Lung (tissue), 11 donors: ENCODE measurements at regions not wholly inside any gene's neighbourhood (a gene's known extent, or its start where the extent isn't known, plus 50 kb on each side); places are given as distances from the start of the nearest gene placed in this dataset.

Experiments
- ATAC-seq: fragments of 200-7000 bp; cut with Tn5 transposase; one replicate; pipeline ENCODE4 v1.9.1; 2020; ENCODE audit warnings: moderate number of reproducible peaks; ENCODE audit not compliant: insufficient read depth, low FRiP score
- DNase-seq, 3 donors: peaks; one replicate each; pipeline ENCODE4 v3.0.0-alpha.2; 2013 to 2017
- H3K27ac ChIP-seq, 2 donors: one replicate each; pipeline ENCODE4 v1.5.1; 2013; ENCODE audit warnings: mild to moderate bottlenecking in 2 of 2, moderate library complexity in 2 of 2, control low read depth in 1 of 2, inconsistent platforms in 1 of 2, low read depth in 1 of 2, low read length in 1 of 2
- H3K27me3 ChIP-seq, 3 donors: one replicate each; pipeline ENCODE4 v1.5.1; 2013; ENCODE audit warnings: low read length in 2 of 3; ENCODE audit not compliant: control insufficient read depth in 3 of 3, insufficient read depth in 3 of 3
- H3K36me3 ChIP-seq, 4 donors: one replicate each; pipeline ENCODE4 v1.5.1; 2013; ENCODE audit warnings: low read length in 4 of 4, mild to moderate bottlenecking in 1 of 4, moderate library complexity in 1 of 4; ENCODE audit not compliant: control insufficient read depth in 4 of 4, insufficient read depth in 4 of 4
- H3K4me1 ChIP-seq, 5 donors: one replicate each; pipeline ENCODE4 v1.5.1; 2013; ENCODE audit warnings: low read length in 5 of 5, mild to moderate bottlenecking in 2 of 5, moderate library complexity in 1 of 5; ENCODE audit not compliant: control insufficient read depth in 5 of 5, insufficient read depth in 5 of 5
- H3K4me3 ChIP-seq: one replicate; pipeline ENCODE4 v1.5.1; 2013; ENCODE audit warnings: mild to moderate bottlenecking, control low read depth, moderate library complexity
- H3K9ac ChIP-seq, 2 donors: one replicate each; pipeline ENCODE4 v1.5.1; 2013; ENCODE audit warnings: low read length in 2 of 2, control low read depth in 1 of 2; ENCODE audit not compliant: insufficient read depth in 1 of 2
- H3K9me3 ChIP-seq, 4 donors: one replicate each; pipeline ENCODE4 v1.5.1; 2013; ENCODE audit warnings: low read length in 3 of 4, mild to moderate bottlenecking in 1 of 4, moderate library complexity in 1 of 4; ENCODE audit not compliant: control insufficient read depth in 4 of 4, insufficient read depth in 3 of 4
- CTCF ChIP-seq: IDR thresholded peaks from 2 replicates; pipeline ENCODE4 v1.5.1; 2012; ENCODE audit warnings: mild to moderate bottlenecking; ENCODE audit errors: control extremely low read depth, extremely low read depth
- WGBS, 2 donors: extraction: QIAGEN DNeasy Blood & Tissue Kit; methylation state at CpG; one replicate each; pipeline ENCODE4 v1.1.7; 2013; 5-methylcytosine and 5-hydroxymethylcytosine counted together
- donor health status: control.
- donor health status: control.
- donor health status: Bipolar disorder and iron deficiency.
- donor health status: healthy.
- donor health status: DM: yes; HTN: yes; CAD: no.

- DNase-seq (no peak), ATAC-seq (no peak)
- H3K36me3 ChIP-seq: no peaks in the 10 kb centered on the region
- no peaks in the 10 kb centered on the region for H3K9me3 ChIP-seq
- TF ChIP-seq CTCF: no peak
- no peaks in the 10 kb centered on the region for H3K27me3 ChIP-seq
- H3K4me1 ChIP-seq: peaks cover 0 to 3% (median 0%) of the 10 kb centered on the region in 5 donors
- H3K4me3 ChIP-seq: no peak overlapping the region
- no peak overlapping the region for H3K27ac ChIP-seq
- H3K9ac ChIP-seq: no peak overlapping the region
These were observed 932.1 kb upstream of the LCORL start for GRCh38 chr4:18953613-18954012.

GRCh38 chr4:18945464-18945863 lies 923.9 kb upstream of the LCORL start:
- no peaks in the 10 kb centered on the region for H3K27me3 ChIP-seq
- no peak for TF ChIP-seq CTCF
- H3K36me3 ChIP-seq: no peaks in the 10 kb centered on the region
- no peaks in the 10 kb centered on the region for H3K4me1 ChIP-seq
- no peak overlapping the region for H3K27ac ChIP-seq
- no peaks in the 10 kb centered on the region for H3K9me3 ChIP-seq
- no peak overlapping the region for H3K4me3 ChIP-seq
- 84 to 87% methylated on average over 2 of the region's 2 CpGs for WGBS, 2 donors
- H3K9ac ChIP-seq: no peak overlapping the region
- ATAC-seq (no peak), DNase-seq (no peak)

- no peak for TF ChIP-seq CTCF
- H3K4me1 ChIP-seq: no peaks in the 10 kb centered on the region
- no peak for ATAC-seq
- H3K9me3 ChIP-seq: no peaks in the 10 kb centered on the region
- no peak for DNase-seq
- H3K9ac ChIP-seq: no peak overlapping the region
- H3K27me3 ChIP-seq: no peaks in the 10 kb centered on the region
- H3K4me3 ChIP-seq: no peak overlapping the region
- no peaks in the 10 kb centered on the region for H3K36me3 ChIP-seq
- no peak overlapping the region for H3K27ac ChIP-seq
These were observed 921.3 kb upstream of the LCORL start for GRCh38 chr4:18942874-18943273.

GRCh38 chr4:18938343-18939099 lies 917.0 kb upstream of the LCORL start:
- Histone ChIP-seq H3K9me3 (no peaks in the 10 kb centered on the region), H3K9ac (no peak overlapping the region), H3K36me3 (no peaks in the 10 kb centered on the region), H3K27me3 (no peaks in the 10 kb centered on the region), H3K27ac (no peak overlapping the region), H3K4me3 (no peak overlapping the region), H3K4me1 (peaks cover 0 to 1% (median 0%) of the 10 kb centered on the region in 5 donors)
- DNase-seq: no peak
- no peak for TF ChIP-seq CTCF
- ATAC-seq: no peak
- WGBS, 2 donors: 61 to 68% methylated on average over 3 of the region's 3 CpGs
